ENCODE measurements at regions not wholly inside any gene's neighbourhood (a gene's known extent, or its start where the extent isn't known, plus 50 kb on each side); places are given as distances from the start of the nearest gene placed in this dataset.

DNA sequence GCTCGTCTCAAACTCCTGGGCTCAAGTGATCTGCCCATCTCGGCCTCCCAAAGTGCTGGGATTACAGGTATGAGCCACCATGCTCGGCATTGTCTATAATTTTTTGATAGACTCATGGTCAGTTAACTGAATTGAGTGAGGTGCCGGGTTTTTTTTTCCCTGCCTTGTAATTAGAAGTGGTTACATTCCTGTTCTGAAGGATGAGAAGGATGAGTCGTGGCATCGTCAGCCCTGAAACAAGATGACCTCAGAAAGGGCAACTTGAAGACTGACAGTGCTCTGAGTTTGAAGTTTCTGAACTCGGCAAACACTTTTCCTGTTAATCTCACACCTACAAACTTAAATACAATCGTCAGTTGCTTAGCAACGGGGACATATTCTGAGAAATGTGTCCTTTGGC lies 158.7 kb upstream of the PDE10A start:
- Histone ChIP-seq H2AFZ (ENCODE audit: low read length) (no peak overlapping the region), H3K79me2 (ENCODE audit: insufficient read depth, low read length) (no peaks in the 10 kb centered on the region), H3K27ac (ENCODE audit: extremely low read length, insufficient read depth, low read length) (no peak overlapping the region), H3K4me2 (ENCODE audit: low read depth, low read length) (no peak overlapping the region), H4K20me1 (ENCODE audit: insufficient read depth, low read length) (no peaks in the 10 kb centered on the region), H3K4me1 (ENCODE audit: insufficient read depth, low read length) (no peaks in the 10 kb centered on the region), H3K9ac (ENCODE audit: insufficient read depth, low read depth, low read length) (no peak overlapping the region), H3K27me3 (ENCODE audit: control insufficient read depth in 1 of 2, insufficient read depth in 2 of 2, low read length in 2 of 2) (peaks cover 3 to 51% of the 10 kb centered on the region in 2 experiments; a peak in 4 of 5 replicates), H3K36me3 (replicated peaks in 1 of 2; ENCODE audit: control insufficient read depth in 1 of 2, insufficient read depth in 2 of 2, low read length in 2 of 2) (no peaks in the 10 kb centered on the region), H3K9me3 (ENCODE audit: low read length) (no peaks in the 10 kb centered on the region), H3K4me3 (replicated peaks in 1 of 3; ENCODE audit: insufficient read depth in 1 of 3, low read depth in 2 of 3, low read length in 3 of 3) (no peak overlapping the region)
- ATAC-seq (no peak), FAIRE-seq (no peak), DNase-seq (ENCODE audit: low spot score) (no peak)
- ChIA-PET CTCF (ENCODE audit: low intra/inter-chr PET ratio, low total read pairs) (no interaction called here), POLR2A (no interaction called here)
- no TSS peak for BruUV-seq (replicated peaks)
- TF ChIP-seq ZNF431 (CRISPR knock-in tag; IDR thresholded peaks at IDR 0.05; ENCODE audit: borderline replicate concordance, low read depth) (no peak), ESRRA (CRISPR knock-in tag; IDR thresholded peaks at IDR 0.05; ENCODE audit: low read depth) (no peak), RFXAP (CRISPR knock-in tag; IDR thresholded peaks at IDR 0.05; ENCODE audit: borderline replicate concordance) (no peak), NFE2L2 (IDR thresholded peaks at IDR 0.05; ENCODE audit: low read length) (no peak), ETV6 (CRISPR knock-in tag; conservative IDR thresholded peaks at IDR 0.05) (no peak)
- TF ChIP-seq, protein P1, sequence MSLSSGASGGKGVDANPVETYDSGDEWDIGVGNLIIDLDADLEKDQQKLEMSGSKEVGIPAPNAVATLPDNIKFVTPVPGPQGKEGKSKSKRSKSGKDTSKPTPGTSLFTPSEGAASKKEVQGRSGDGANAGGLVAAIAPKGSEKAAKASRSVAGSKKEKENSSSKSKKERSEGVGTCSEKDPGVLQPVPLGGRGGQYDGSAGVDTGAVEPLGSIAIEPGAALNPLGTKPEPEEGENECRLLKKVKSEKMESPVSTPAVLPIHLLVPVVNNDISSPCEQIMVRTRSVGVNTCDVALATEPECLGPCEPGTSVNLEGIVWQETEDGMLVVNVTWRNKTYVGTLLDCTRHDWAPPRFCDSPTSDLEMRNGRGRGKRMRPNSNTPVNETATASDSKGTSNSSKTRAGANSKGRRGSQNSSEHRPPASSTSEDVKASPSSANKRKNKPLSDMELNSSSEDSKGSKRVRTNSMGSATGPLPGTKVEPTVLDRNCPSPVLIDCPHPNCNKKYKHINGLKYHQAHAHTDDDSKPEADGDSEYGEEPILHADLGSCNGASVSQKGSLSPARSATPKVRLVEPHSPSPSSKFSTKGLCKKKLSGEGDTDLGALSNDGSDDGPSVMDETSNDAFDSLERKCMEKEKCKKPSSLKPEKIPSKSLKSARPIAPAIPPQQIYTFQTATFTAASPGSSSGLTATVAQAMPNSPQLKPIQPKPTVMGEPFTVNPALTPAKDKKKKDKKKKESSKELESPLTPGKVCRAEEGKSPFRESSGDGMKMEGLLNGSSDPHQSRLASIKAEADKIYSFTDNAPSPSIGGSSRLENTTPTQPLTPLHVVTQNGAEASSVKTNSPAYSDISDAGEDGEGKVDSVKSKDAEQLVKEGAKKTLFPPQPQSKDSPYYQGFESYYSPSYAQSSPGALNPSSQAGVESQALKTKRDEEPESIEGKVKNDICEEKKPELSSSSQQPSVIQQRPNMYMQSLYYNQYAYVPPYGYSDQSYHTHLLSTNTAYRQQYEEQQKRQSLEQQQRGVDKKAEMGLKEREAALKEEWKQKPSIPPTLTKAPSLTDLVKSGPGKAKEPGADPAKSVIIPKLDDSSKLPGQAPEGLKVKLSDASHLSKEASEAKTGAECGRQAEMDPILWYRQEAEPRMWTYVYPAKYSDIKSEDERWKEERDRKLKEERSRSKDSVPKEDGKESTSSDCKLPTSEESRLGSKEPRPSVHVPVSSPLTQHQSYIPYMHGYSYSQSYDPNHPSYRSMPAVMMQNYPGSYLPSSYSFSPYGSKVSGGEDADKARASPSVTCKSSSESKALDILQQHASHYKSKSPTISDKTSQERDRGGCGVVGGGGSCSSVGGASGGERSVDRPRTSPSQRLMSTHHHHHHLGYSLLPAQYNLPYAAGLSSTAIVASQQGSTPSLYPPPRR (CRISPR knock-in tag; IDR thresholded peaks at IDR 0.05; ENCODE audit: borderline replicate concordance): no peak
- WGBS (ENCODE audit: low lambda C conversion rate): 13% methylated on average over 9 of the region's 9 CpGs
- in situ Hi-C loops (cut with HindIII; ENCODE audit: extremely low pct_ligation_motif_present, low pct_unique_long_range_greater_than_20kb): no loop called here
- intact Hi-C loops (cut with micrococcal nuclease; ENCODE audit: unreplicated experiment): no loop called here
